Transverse colon (tissue), 4 donors: ENCODE measurements at regions not wholly inside any gene's neighbourhood (a gene's known extent, or its start where the extent isn't known, plus 50 kb on each side); places are given as distances from the start of the nearest gene placed in this dataset.

ENCODE experiments used
- CTCF ChIP-seq, 5 experiments: fragments of 200-600 bp in 3 of 5; fragments of 450-650 bp in 2 of 5; sonication (generic) in 3 of 5; IDR thresholded peaks; 1 replicate in 2 of 5; 2 replicates in 3 of 5; pipeline ENCODE4 v1.5.1; 2016 to 2017; ENCODE audit warnings: antibody characterized with exemption in 5 of 5, inconsistent platforms in 3 of 5, mild to moderate bottlenecking in 2 of 5, moderate library complexity in 1 of 5
- EP300 ChIP-seq: sonication (generic); formaldehyde crosslinking; IDR thresholded peaks from one replicate; pipeline ENCODE4 v1.6.1; 2017; ENCODE audit warnings: antibody characterized with exemption, low read depth
- POLR2A ChIP-seq: fragments of 450-650 bp; IDR thresholded peaks from one replicate; pipeline ENCODE4 v1.6.1; 2016; ENCODE audit warnings: antibody characterized with exemption, mild to moderate bottlenecking, moderate library complexity
- POLR2AphosphoS5 ChIP-seq, 3 donors: sonication (generic); formaldehyde crosslinking; IDR thresholded peaks; one replicate each; pipeline ENCODE4 v1.6.1; 2016; ENCODE audit warnings: antibody characterized with exemption in 3 of 3

GRCh38 chr18:24885276-24885675 lies 424.8 kb downstream of the HRH4 start:
- TF ChIP-seq POLR2A = no peak
- no peak for TF ChIP-seq CTCF (IDR thresholded peaks at IDR 0.05)
- no peak for TF ChIP-seq EP300
- no peak for TF ChIP-seq POLR2AphosphoS5 (IDR thresholded peaks at IDR 0.05)
